HG03045 (cell line): ENCODE measurements at regions not wholly inside any gene's neighbourhood (a gene's known extent, or its start where the extent isn't known, plus 50 kb on each side); places are given as distances from the start of the nearest gene placed in this dataset.

Source experiments
- ATAC-seq: cut with Tn5 transposase; IDR thresholded peaks from one replicate; pipeline ENCODE4 v1.9.1; 2021; ENCODE audit warnings: mild to moderate bottlenecking, moderate library complexity; ENCODE audit not compliant: unreplicated experiment

DNA sequence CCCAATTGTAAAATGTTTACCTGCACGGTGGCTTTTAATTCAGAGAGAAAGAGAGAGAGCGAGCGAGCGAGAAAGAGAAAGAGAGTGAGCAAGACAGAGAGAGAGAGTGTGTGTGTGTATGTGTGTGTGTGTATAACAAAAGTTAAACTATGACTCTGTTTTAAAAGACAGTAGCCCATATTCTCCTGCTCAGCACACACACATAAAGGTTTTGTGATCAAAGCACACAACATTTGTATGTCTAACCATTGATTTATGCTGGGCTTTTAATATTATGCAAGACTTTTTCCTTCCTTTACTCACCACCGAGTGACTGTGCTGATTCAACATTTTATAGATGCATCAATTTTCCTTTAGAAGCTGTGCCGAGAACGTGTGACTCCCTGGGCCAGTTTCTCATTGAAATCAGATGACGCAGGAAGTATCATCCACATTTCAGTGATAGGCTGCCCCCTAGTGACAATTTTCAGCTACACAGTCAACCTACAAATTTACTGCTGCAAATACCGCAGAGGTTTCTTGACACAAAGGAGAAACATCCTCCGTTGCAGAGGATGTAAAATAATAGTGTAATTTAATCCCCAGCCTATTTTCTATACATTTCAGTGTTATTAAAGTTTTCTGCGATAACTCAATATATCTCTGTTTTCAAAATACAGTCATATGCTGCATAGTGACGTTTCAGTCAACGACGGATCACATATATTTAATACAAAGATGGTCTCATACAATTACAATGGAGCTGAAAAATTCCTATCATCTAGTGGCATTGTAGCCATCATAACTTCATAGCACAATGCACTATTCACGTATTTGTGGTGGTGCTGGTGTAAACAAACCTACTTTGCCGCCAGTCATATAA, 165.9 kb upstream of the TANK start:
- peak; percentile 84 for ATAC-seq

- no peak for ATAC-seq
These were observed 163.6 kb upstream of the TANK start for GRCh38 chr2:160996584-160996983.

GRCh38 chr2:161004379-161004778, 155.8 kb upstream of the TANK start:
- ATAC-seq = no peak

GRCh38 chr2:161005170-161005569, 155.1 kb upstream of the TANK start:
- no peak for ATAC-seq

GRCh38 chr2:161008311-161008710, 151.9 kb upstream of the TANK start:
- ATAC-seq = no peak

DNA sequence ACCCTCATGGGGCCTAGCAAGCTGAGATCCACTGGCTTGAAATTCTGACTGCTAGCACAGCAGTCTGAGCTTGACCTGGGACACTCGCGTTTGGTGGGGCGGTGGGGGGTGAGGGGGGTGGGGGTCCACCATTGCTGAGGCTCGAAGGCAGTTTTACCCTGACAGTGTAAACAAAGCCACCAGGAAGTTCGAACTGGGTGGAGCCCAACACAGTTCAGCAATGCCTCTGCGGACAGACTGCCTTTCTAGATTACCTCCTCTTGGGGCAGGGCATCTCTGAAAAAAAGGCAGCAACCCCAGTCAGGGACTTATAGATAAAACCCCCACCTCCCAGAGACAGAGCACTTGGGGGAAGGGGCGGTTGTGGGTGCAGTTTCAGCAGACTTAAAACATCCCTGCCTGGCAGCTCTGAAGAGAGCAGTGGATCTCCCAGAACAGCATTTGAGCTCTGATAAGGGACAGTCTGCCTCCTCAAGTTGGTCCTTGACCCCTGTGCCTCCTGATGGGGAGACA, 149.7 kb upstream of the TANK start:
- no peak for ATAC-seq

GRCh38 chr2:161017780-161018470, 142.3 kb upstream of the TANK start:
- no peak for ATAC-seq

GRCh38 chr2:161019311-161019710, 140.9 kb upstream of the TANK start:
- ATAC-seq = no peak

DNA sequence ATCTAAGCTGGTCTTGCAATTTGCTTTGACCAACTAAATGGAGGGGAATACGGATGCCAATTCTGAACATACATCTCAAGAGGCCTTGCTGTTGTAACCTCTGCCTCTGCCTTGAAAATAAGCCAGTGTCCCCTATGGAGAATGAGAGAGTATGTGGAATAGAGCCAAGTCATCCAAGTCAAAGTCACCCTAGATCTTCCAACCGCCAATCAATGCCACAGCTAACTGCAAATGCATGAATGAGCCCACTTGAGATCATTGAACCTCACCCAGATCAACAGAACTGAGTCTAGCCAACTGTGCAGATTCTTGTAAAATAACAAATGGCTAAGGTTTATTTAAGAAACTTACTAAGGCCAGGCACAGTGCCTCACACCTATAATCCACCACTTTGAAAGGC, 139.8 kb upstream of the TANK start:
- ATAC-seq = no peak

DNA sequence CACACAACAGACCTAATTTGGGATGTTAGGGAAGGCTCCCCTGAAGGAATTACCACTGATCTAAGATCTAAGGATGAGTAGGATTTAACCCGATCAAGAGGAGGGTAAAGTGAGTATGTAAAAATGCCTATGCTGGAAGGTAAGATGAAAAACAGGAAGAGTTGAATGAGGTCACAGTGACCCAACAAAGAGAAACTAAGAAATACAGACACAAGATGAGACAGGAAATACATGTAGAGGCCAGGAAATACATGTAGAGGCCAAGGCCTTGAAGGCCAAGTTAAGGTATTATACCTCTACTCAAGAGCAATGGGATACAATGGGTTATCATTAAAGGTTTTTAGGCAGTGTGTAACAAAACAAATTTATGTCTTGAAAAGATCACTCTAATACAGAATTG, 131.6 kb upstream of the TANK start:
- ATAC-seq = no peak

DNA sequence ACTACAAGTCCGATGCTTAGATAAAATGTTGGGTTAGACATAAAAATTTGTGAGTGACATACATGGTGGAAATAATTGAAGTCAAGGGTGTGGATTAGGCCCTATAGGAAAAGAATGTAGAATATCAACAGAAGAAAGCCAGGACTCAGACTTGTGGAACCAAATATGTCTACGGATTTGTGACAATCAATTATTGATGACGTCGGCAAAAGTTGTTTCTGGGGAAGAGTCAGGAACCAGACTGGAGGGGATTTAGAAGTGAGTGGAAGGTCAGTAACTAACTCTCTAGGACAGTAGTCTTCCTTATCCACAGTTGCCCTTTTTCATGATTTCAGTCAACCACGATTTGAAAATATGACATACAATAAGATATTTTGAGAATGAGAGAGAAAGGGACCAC, 130.9 kb upstream of the TANK start:
- no peak for ATAC-seq

DNA sequence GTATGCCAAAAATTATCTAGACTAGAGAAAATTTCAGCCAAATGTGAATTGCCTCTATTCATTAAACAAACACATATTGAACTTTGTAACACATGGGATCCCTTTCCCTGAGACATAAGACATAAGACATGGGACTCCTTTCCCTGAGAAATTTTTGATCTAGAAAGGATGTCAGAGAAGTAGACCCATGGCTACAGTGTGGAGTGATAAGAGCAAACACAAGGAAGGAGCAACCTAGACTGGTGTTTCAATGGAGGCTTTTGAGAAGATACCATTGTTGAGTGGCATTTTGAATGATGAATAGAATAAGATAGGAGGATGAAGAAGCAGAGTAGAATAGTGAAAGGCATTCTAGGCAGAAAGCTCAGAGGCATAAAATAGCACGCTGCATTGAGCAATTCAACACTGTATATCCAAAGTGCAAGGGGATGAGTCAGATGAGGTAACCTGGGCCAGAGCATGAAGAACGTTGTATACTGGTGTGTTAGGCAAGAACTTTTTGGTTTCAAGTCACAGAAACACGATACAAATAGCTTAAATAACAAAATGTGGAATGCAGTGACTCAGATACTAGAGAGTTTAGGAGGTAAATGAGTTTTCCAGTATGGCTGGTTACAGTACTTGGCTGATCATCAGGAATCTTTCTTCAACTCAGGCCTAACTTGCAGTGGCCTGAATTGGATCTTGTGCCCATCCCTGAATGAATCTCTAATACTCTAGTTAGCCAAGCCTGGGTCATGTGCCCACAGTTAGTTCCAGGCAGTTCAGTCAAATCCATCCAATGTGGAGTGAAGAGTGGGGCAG, 129.8 kb upstream of the TANK start:
- no peak for ATAC-seq

- no peak for ATAC-seq
These were observed 128.7 kb upstream of the TANK start for GRCh38 chr2:161031511-161031910.

GRCh38 chr2:161032635-161033034, 127.6 kb upstream of the TANK start:
- no peak for ATAC-seq

DNA sequence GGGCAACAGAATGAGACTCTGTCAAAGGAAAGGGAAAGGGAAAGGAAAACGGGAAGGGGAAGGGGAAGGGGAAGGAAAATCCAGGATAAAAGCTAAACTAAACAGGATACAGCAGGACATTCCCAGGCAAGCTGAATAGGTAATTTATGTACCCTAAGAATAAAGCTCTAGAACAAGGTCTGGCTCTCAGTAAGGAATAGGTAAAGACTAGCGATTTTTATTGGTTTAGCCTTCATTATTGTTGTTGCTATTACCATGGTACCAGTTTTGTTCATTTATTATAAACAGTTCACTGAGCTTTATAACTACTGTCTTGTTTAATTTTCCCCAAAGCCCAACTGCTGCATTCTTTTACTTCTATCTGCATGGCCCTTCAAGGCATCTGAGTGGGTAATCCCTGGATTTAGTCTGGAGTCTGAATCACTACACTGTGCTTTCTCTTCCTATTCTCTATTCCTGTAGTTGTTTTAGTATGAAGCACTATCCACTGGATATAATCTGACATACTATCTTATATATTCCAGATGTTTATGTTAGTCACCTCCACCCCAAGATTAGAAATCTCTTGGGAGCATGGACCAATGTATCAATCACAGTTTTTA, 127.1 kb upstream of the TANK start:
- no peak for ATAC-seq

GRCh38 chr2:161036926-161037325, 123.3 kb upstream of the TANK start:
- no peak for ATAC-seq

- no peak for ATAC-seq
These were observed 121.2 kb upstream of the TANK start for GRCh38 chr2:161039071-161039470.

- no peak for ATAC-seq
These were observed 118.9 kb upstream of the TANK start for GRCh38 chr2:161041356-161041755.

GRCh38 chr2:161042990-161043625, 117.1 kb upstream of the TANK start:
- no peak for ATAC-seq

- ATAC-seq = no peak
These were observed 115.9 kb upstream of the TANK start for GRCh38 chr2:161044095-161044865.
